Right hindlimb (tissue), 1 donor: ENCODE measurements at regions not wholly inside any gene's neighbourhood (a gene's known extent, or its start where the extent isn't known, plus 50 kb on each side); places are given as distances from the start of the nearest gene placed in this dataset.

Experiments
- DNase-seq: peaks from one replicate; pipeline ENCODE4 v3.0.0-alpha.2; 2018

DNA sequence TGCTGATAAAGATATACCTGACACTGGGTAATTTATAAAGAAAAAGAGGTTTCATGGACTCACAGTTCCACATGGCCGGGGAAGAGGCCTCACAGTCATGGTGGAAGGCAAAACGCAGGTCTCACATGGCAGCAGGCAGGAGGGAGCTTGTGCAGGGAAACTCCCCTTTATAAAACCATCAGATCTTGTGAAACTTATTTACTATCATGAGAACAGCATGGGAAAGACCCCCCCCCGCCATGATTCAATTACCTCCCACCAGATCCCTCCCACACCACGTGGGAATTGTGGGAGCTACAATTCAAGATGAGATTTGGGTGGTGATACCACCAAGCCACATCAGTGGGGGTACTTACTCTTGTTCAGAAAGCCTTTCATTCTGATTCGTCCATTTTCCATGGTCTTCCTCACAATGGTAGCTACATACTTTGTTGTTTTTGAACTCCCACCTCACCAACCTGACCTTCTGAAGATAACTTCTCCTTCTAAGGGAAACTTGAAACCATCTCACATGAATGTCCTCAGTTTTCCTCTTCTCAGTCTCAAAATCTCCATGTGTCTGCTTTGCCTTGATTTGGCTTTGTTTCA is 275.6 kb upstream of the PROK2 start:
- DNase-seq, result no peak

DNA sequence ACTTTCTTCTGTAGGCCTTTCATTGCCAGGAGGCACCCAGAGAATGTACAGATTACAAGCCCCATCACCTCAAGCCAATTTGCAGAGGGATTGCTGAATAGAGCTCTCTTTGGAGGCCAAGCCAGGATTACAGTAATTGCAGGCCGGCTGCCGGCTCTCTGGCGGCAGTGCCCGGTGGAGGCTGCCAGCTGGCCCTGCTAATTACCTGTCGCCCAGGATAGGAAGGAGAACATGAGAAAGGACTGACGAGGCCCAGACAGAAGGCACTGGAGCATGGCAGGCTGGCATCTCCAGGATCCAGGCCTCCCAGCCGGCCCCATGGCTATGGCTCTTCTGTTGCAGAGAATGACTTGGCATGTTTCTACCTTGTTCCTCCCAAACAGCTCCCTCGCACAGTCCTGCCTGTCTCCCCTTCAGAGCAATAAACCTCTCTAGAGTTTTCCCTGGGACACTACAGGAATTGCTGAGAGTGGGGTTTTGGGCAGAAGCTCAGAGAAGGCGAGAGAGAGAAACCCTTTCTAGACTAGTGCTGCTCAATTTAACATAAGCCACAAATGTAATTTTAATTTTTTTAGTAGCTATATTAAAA is 273.6 kb upstream of the PROK2 start:
- peak; percentile 52 for DNase-seq

DNA sequence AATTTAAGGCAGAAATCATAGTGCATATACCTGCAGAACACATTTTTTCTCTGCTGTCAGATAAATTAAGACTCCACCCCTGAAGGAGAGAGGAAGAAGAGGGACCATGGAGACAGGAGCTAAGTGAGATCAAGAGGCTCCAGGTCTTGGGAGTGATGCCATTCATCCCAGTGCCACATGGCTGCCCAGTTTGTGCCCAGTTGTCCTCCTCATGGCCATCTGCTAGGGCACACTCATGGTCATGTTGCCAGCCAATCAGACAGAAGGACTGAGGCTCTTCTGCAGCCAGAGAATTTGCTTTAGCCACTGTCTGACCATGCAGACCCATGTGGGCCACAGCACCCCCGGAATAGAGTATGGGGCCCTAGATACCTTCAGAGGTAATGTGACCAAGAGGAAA is 270.5 kb upstream of the PROK2 start:
- no peak for DNase-seq

DNA sequence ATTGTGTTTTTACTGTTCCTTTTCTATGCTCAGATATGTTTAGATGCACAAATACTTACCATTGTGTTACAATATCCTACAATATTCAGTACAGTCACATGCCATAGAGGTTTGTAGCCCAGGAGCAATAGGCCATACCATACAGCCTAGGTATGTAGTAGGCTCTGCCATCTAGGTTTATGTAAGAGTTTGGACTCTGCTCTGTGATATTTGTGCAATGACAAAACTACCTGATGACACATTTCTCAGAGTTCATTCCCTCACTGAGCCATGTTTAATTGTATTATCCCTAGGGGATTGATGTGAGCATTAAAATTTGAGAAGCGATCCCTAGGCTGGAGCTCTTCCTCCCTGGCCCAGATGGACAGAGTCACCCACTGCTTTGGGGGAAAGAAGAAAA is 270.0 kb upstream of the PROK2 start:
- no peak for DNase-seq

DNA sequence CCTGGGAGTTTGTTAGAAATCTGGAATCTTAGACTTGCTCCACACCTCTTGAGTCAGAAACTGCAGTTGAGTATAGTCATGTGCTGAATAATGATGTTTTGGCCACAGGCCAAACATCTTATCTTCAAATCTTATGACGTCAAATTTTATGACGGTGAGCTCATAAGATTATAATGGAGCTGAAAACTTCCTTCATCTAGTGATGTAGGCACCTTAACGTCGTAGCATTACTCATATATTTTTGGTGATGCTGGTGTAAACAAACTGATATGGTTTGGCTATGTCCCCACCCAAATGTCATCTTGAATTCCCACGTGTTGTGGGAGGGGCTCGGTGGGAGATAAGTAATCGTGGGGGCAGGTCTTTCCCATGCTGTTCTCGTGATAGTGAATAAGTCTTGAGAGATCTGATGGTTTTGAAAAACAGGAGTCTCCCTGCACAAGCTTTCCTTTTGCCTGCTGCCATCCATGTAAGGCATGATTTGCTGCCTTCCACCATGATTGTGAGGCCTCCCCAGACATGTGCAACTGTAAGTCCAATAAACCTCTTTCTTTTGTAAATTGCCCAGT is 268.0 kb upstream of the PROK2 start:
- DNase-seq, result no peak

DNA sequence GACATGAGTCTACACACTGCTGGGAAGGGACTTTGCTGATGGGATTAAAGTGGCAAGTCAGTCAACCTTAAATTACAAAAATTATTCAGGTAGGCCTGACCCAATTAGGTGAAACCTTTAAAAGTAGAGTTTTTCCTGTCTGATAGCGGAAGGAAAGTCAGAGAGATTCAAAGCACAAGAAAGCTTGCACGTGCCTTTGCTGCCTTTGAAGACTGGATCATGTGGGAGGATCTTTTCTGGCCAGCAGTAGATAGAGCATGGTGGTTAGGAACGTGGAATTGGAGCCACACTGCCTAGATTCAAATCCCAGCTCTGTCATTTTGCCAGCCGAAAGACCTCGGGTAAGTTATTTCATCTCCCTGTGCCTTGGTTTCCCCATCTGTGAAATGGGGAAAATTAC is 265.8 kb upstream of the PROK2 start:
- no peak for DNase-seq

DNA sequence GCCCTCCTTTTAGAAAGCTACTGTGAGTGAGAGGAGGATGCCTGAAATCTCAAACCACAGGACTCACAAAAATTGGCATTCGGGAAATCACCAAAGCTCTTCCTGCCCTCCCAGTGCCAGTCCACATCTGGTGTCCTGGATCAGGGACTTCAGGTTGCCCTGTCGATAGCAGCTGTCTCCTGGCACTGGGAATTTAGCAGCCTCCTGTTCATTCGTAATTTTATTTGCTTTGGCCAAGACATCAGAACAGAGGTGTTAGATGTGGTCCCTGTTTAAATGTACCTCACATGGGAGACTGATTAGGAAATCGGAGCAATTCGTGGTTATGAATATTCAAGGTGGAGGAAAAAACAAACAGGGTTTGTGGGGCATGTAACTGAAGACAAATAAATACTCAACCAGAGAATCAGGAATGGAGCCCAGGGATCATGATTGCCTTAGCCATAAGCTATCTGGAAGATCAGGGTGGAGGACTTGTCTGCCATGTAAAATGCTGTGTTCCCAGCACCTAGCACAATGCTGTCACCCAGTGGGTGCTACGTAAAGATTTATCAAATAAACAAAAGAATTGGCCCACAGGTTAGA is 265.2 kb upstream of the PROK2 start:
- no peak for DNase-seq

DNA sequence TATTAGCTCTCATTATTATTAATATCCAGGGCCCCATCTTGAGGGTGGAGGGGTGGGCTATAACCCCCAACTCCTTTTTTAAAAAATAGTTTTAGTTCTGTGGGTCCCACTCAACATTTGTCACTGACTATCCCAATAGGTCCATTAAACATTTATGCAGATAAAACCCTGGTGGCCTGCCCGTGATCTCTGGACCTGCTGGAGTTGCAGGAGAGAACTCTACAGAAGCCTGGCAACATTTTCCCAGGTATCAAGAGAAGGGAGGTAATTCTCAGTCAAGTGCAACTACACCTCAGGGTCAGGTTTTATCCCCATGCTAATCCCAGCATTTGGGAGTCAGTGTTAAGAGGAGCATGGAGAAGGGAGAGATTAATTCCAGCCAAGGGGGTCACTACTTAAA is 264.4 kb upstream of the PROK2 start:
- no peak for DNase-seq

DNA sequence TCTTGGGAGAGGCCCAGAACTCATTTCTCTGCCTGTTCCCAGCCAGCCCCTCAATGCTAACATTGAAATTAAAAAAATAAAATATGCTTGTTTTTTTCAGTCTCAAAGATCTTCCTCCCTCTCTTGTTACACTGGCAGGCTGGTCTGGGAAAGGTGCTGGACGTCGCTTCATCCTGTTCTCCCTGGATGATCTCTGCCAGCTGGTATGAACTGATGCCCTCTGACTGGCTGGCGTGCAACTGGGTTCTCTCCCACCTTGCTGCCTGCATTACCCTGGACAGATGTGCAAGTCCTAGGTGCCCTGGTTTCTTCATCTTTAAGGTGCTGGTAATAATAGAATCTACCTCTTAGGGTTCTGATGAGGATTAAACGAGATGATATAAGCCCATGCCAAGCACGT is 263.9 kb upstream of the PROK2 start:
- no peak for DNase-seq

DNA sequence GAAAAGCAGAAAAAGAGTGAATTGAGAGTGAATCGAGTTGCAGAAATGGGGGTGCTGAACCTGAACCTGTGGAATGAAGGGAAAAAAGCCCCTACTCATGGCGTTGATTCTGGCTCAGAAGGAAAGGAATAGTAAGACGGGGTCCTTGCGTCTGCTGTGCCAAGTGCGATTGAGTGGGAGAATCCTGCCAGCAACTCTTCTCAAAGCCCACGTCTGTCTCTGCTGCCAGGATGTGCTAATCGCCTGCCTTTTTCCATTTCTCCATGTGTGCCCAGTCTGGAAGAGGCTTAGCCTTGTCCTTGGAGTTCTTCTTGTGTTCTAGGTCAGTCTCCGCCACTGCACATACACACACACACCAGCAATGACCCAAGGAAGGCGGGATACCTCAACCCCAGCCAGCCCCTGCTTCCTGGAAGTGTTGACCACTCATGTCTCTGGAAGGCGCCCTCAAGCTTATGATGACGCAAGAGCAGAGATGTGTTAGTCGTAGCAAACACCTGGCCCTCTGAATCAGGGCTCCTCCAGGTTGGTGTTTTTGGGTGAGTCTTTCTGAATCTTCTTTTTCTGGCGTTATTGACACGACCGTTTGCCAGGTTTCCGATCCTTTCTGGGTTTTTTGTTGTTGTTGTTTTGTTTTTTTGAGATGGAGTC is 262.4 kb upstream of the PROK2 start:
- DNase-seq, result no peak

DNA sequence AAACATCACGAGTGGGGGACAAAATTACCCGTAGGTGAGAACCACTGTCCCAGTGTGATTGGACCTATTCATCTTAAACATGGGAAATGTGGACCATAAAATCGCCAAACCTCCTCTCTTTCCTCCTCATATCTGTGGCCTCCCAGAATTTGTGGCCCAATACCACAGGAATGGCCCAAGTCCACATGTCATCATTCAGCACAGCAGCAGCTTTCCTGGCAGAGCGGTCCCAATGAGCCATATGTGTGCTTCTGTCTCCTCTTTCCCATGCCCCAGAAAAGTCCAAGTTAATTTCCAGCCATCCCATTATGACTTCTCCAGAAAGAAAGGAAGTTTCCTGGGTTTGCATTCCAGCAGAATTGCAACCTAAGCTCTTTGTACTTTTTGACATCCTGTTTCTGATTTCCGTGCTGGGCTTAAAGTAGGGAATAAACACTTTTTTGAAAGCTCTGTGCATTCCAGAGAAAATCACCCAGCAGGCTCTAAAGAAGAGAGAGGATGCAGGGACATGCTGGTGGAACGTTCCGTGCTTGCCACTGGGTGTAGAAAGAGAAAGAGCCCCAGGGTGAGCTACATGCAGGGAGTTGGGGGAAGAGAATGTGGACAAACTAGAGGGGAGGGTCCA is 259.4 kb upstream of the PROK2 start:
- peak; percentile 35 for DNase-seq

DNA sequence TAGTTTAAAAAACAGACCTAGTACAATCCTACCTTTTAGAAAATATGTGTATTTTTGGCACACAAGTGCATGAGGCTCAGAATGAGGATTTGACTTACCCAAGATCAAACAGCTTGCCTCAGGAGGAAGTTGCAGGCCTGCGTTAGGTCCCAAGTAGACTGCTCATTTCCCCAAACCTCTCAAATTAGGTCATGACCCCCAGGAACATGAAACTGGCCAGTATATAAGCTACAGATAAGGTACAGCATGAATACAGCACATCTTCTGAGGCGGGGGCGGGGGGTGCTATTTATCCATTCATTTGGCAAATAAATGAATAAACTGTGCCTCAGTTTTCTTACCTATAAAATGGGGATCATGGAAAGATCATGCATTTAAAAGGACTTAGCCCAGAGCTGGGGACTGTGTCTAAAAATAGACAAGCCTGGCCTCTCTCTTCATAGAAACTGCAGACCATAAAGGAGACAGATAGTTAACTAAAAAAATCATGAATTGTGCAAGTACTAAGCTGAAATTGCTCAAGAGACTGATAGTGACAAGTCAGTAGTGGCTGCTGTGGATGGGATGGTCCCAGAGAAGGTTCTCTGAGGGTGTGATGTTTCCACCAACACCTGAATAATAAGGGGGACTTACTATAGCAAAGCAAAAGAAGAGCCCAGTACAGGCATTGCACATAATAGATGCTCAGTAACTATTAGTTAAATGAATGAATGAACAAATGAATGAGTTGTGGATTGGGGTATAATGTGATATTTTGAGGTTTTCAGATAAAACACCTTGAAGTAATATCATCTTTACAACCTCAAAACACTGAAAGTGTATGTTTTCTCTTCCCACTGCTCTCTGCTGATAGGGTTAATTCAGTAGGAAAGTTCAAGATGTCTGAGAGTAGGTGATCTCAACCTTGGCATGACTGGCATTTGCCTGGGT is 258.5 kb upstream of the PROK2 start:
- no peak for DNase-seq

DNA sequence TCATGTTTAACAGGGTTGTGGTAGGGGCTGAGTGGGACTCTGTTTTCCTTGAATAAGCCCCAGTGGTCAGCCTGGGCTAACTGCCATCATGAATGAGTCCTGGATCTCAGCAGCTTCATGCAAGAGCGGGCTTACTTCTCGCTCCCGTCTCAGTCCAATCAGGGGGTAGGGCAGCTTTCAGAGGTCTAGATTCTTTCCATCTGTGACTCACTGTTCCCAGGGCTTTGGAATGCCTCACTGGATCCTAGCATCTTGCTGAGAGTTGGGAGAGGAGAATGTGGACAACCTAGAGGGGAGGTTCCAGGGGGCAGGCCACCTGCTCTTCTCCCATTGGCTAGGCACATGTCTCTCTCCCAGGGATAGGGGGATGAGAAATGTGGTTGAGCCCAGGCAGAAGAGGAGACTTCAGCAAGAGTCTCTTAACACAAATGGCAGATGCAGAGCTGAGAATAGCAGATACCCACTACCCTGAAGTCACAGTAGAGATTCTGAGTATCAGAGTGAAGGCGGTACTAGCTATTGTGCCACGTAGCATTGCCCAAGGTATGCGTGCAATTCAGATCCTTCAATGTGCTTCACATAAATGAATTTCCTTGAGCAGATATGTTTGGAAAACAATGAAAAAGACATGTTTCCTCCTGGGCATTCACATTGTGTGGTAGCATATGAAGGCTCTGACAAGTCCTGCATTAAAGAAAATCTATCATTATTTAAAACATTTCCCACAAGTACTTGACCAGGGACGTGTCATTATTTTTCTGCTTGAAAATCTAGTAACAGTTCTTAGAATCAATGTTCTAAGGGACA is 257.7 kb upstream of the PROK2 start:
- DNase-seq, result peak; percentile 40

DNA sequence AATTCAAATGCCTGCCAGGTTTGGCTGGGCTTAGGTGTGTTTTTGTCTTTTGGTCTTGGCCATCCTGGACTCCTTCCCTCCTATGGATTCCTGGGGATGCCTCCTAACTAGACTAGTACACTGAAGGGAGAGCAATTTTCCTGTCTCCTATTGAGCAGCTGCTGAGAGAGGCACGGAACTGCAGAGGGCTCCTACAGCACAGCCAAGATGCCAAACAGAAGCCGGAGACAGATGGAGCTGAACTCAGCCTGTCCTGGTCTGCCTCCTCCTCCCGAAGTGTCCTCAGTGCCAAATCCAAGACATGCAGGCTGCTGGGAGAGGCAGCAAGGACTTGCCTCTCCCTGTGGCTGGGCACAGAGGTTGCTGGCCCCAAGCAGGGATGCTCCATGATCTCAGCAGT is 256.6 kb upstream of the PROK2 start:
- DNase-seq, result peak; percentile 70

DNA sequence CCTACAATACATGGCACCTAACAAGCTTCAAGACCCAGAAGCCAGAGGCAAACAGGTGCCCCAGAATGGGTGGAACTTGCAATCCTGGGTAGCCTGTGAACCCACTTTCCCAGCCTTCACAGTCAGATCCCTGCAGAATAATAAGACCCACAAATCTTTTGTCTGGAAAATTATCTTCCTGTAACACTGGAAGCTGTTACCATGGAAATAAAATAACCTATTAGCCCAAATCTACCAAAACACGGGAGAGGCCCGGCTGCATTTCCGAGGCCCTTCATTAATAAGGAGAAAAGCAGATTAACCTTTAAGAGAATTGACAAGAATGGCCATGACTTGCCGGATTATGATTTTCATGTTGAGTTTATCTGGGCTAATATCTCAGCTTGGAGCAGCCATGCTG is 256.1 kb upstream of the PROK2 start:
- no peak for DNase-seq

DNA sequence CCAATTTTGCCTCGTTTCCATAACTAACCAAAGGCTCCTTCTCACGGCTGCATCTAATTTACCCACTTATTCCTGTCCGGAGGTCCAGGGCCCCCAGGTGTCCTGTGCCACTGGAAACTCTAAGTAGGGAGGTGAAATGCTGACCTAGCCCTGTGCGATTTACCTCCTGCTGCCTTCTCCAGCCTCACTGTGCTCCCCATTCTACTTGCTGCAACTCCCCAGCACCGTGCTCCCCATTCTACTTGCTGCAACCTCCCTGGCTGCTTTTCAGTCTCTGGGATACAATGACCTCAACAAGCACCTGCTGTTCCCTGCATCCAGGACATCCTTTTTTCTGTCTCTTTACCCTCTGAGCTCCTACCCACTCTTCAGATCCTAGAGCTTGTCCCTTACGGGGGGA is 254.7 kb upstream of the PROK2 start:
- DNase-seq, result no peak

DNA sequence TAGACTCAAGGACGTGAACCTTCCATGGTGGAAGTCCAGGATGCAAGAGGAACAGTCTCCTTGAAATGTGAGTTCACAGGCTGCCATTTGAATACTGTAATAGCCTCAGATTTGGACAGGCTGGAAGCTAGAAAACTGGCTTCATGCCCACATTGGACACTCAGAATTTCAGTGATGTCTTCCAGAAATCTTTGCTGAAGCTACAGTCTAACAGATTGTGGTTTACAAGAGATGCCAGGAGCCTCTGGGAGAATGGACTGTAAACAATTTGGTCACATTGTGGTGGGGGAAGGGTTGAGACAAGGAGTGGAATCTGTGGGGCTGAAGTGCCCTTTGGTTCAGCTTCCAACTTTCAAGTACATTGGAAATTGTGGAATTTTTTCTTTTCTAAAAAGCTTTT is 252.0 kb upstream of the PROK2 start:
- no peak for DNase-seq

DNA sequence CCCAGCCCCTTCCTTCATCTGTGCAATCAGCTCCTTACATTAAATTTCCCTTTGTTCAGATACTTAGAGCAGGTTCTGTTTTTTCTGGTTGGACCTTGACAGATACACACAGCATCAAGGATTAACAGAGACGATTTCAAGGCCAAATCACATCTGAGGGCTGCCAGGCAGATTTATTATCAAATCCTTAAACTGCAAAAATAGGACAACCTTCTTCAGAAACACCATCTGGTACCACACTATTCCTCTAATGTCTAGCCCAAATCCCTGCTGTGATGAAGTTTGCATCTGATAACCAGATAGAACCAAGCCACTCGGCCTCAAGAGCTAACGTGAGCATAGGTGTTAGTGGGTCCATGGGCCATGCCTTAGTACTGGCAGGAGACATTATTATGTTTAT is 250.7 kb upstream of the PROK2 start:
- DNase-seq, result no peak

DNA sequence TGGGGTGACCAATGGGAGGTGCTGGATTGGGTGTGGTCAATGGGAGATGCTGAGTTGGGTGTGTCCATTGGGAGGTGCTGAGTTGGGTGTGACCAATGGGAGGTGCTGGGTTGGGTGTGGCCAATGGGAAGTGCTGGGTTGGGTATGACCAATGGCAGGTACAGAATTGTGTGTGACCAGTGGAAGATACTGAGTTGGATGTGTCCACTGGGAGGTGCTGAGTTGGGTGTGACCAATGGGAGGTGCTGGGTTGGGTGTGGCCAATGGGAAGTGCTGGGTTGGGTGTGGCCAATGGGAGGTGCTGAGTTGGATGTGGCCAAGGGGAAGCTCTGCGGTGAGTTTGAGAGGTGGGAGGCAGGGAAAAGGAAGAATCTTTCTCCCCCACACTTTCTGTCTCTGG is 250.0 kb upstream of the PROK2 start:
- DNase-seq, result no peak

DNA sequence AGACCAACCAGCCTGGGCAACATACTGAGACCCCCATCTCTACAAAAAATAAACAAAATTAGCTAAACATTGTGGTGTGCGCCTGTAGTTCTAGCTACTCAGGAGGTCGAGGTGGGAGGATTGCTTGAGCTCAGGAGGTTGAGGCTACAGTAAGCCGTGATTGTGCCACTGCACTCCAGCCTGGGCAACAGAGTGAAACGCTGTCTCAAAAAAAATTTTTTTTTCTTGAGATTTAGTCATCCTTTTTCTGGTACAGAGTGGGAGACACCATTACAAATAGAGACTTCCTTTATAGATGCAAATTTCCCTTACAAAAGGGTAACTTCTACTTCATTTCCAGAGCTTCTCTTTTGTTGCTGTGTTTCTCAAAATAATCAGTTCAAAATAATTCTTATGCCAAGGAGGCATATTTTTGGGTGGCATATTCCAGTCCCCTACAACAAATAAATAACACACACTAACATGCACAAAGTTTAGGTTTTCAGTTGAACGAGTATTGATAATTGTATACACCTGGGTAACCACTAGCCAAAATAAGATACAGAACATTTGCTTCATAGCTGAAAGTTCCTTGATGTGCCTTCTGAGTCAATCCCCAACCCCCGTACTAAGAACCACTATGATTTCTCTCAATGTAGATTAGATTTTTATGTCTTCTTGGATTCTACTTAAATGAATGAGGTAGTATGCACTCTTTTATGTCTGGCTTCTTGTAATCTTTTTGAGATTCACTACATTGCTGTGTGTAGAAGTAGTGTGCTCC is 248.9 kb upstream of the PROK2 start:
- DNase-seq, result no peak
